Liver (tissue), 8 donors: ENCODE measurements at regions not wholly inside any gene's neighbourhood (a gene's known extent, or its start where the extent isn't known, plus 50 kb on each side); places are given as distances from the start of the nearest gene placed in this dataset.

Experiments used
- DNase-seq: peaks from one replicate; pipeline ENCODE4 v3.0.0-alpha.2; 2017; ENCODE audit warnings: low spot score
- H3K27ac ChIP-seq, 2 donors: one replicate each; pipeline ENCODE4 v1.7.0; 2013; ENCODE audit warnings: inconsistent platforms in 2 of 2, low read length in 2 of 2, control low read depth in 1 of 2, low read depth in 1 of 2, mild to moderate bottlenecking in 1 of 2
- H3K27me3 ChIP-seq, 4 donors: one replicate each; pipeline versions ENCODE4 v1.6.1 to v1.7.0; 2013; ENCODE audit warnings: low read length in 3 of 4, inconsistent platforms in 1 of 4, mild to moderate bottlenecking in 1 of 4, moderate library complexity in 1 of 4; ENCODE audit not compliant: control insufficient read depth in 4 of 4, insufficient read depth in 4 of 4
- H3K36me3 ChIP-seq, 4 donors: one replicate each; pipeline versions ENCODE4 v1.6.1 to v1.7.0; 2013; ENCODE audit warnings: low read length in 3 of 4, mild to moderate bottlenecking in 3 of 4, low read depth in 1 of 4, moderate library complexity in 1 of 4; ENCODE audit not compliant: control insufficient read depth in 4 of 4, insufficient read depth in 3 of 4
- H3K4me1 ChIP-seq, 4 donors: one replicate each; pipeline versions ENCODE4 v1.6.1 to v1.7.0; 2013; ENCODE audit warnings: low read length in 3 of 4, mild to moderate bottlenecking in 3 of 4, moderate library complexity in 1 of 4; ENCODE audit not compliant: control insufficient read depth in 4 of 4, insufficient read depth in 4 of 4
- H3K4me3 ChIP-seq, 3 donors: one replicate each; pipeline versions ENCODE4 v1.6.1 to v1.7.0; 2013; ENCODE audit warnings: low read length in 3 of 3, control low read depth in 1 of 3, low read depth in 1 of 3, mild to moderate bottlenecking in 1 of 3
- H3K9ac ChIP-seq, 2 donors: one replicate each; pipeline ENCODE4 v1.7.0; 2013; ENCODE audit warnings: low read length in 2 of 2, mild to moderate bottlenecking in 2 of 2, moderate library complexity in 2 of 2, control low read depth in 1 of 2, low read depth in 1 of 2
- H3K9me3 ChIP-seq, 4 donors: one replicate each; pipeline versions ENCODE4 v1.6.1 to v1.7.0; 2013; ENCODE audit warnings: low read length in 3 of 4; ENCODE audit not compliant: control insufficient read depth in 4 of 4
- EGR1 ChIP-seq, 2 donors: IDR thresholded peaks; 2 replicates each; pipeline ENCODE4 v1.6.1; 2016 to 2018; ENCODE audit warnings: antibody characterized with exemption in 2 of 2, low read depth in 2 of 2
- FOXA1 ChIP-seq: IDR thresholded peaks from 2 replicates; pipeline ENCODE4 v1.6.1; 2016; ENCODE audit warnings: antibody characterized with exemption
- FOXA2 ChIP-seq: IDR thresholded peaks from 2 replicates; pipeline ENCODE4 v1.6.1; 2016; ENCODE audit warnings: antibody characterized with exemption
- GABPA ChIP-seq, 2 donors: IDR thresholded peaks in 1 of 2; conservative IDR thresholded peaks in 1 of 2; 2 replicates each; pipeline ENCODE4 v1.6.1; 2016; ENCODE audit warnings: antibody characterized with exemption in 2 of 2, mild to moderate bottlenecking in 1 of 2, moderate library complexity in 1 of 2
- HNF4A ChIP-seq, 2 donors: conservative IDR thresholded peaks; 2 replicates each; pipeline ENCODE4 v1.6.1; 2016; ENCODE audit warnings: antibody characterized with exemption in 2 of 2, mild to moderate bottlenecking in 2 of 2
- HNF4G ChIP-seq: IDR thresholded peaks from 2 replicates; pipeline ENCODE4 v1.6.1; 2016; ENCODE audit warnings: antibody characterized with exemption
- JUND ChIP-seq, 2 donors: IDR thresholded peaks; 2 replicates each; pipeline ENCODE4 v1.6.1; 2016; ENCODE audit warnings: antibody characterized with exemption in 2 of 2
- NR2F2 ChIP-seq: IDR thresholded peaks from 2 replicates; pipeline ENCODE4 v1.6.1; 2016; ENCODE audit warnings: antibody characterized with exemption
- RAD21 ChIP-seq, 2 donors: IDR thresholded peaks; 2 replicates each; pipeline ENCODE4 v1.6.1; 2016; ENCODE audit warnings: antibody characterized with exemption in 2 of 2, mild to moderate bottlenecking in 2 of 2
- RXRA ChIP-seq, 2 donors: IDR thresholded peaks; 2 replicates each; pipeline ENCODE4 v1.6.1; 2017 to 2018; ENCODE audit warnings: antibody characterized with exemption in 2 of 2, mild to moderate bottlenecking in 1 of 2
- SP1 ChIP-seq: IDR thresholded peaks from 2 replicates; pipeline ENCODE4 v1.6.1; 2018; ENCODE audit warnings: antibody characterized with exemption, mild to moderate bottlenecking
- TAF1 ChIP-seq: conservative IDR thresholded peaks from 2 replicates; pipeline ENCODE4 v1.6.1; 2016; ENCODE audit warnings: antibody characterized with exemption, mild to moderate bottlenecking
- YY1 ChIP-seq: IDR thresholded peaks from 2 replicates; pipeline ENCODE4 v1.6.1; 2016; ENCODE audit warnings: antibody characterized with exemption, mild to moderate bottlenecking
- WGBS: extraction: QIAGEN DNeasy Blood & Tissue Kit; methylation state at CpG from one replicate; pipeline ENCODE4 v1.1.7; 2013; 5-methylcytosine and 5-hydroxymethylcytosine counted together
- TF ChIP-seq, protein P1 (sequence below): IDR thresholded peaks from 2 replicates; pipeline ENCODE4 v1.6.1; 2016; ENCODE audit warnings: antibody characterized with exemption
- TF ChIP-seq, protein P2 (sequence below): IDR thresholded peaks from 2 replicates; pipeline ENCODE4 v1.6.1; 2016; ENCODE audit warnings: antibody characterized with exemption
- TF ChIP-seq, protein P3 (sequence below): IDR thresholded peaks from 2 replicates; pipeline ENCODE4 v1.6.1; 2016; ENCODE audit warnings: antibody characterized with exemption
- TF ChIP-seq, protein P4 (sequence below): fragments of 150-350 bp; IDR thresholded peaks from 2 replicates; pipeline ENCODE4 v1.5.1; 2017; ENCODE audit warnings: improper control_type of control experiment, low read depth, low read length; ENCODE audit not compliant: missing input control
- donor health status: healthy.
- donor health status: healthy.
- donor health status: healthy.
- donor health status: healthy.
- donor health status: healthy.

DNA sequence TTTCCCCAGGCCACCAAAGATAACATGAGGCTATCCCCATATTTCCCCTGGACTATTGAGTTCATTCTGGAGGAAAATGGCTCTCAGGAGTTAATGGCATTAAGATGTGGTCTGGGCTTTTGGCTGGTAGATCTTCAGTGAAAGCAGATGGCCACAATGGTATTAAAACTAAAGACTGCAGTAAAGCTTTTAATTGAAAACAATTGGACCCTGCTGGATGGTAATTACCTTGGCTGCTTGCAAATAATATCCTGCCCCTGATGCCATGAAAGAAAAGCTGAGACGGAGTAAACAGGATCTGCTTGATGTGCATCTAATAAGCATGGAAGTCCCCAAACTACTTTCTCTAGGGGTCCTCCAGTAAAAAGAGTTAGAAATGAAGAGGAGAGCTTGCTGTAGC, 255.8 kb downstream of the QKI start:
- H3K27ac ChIP-seq: no peak overlapping the region
- no peak for TF ChIP-seq JUND (IDR thresholded peaks at IDR 0.05)
- no peak for TF ChIP-seq TAF1
- no peak for TF ChIP-seq HNF4G
- no peak for TF ChIP-seq FOXA1
- TF ChIP-seq, protein P1, sequence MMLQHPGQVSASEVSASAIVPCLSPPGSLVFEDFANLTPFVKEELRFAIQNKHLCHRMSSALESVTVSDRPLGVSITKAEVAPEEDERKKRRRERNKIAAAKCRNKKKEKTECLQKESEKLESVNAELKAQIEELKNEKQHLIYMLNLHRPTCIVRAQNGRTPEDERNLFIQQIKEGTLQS: no peak
- no peak for TF ChIP-seq RAD21 (IDR thresholded peaks at IDR 0.05)
- no peak for TF ChIP-seq GABPA (IDR thresholded peaks at IDR 0.05 in 1 of 2, conservative IDR thresholded peaks at IDR 0.05 in 1 of 2)
- no peak for TF ChIP-seq RXRA (IDR thresholded peaks at IDR 0.05)
- no peak for TF ChIP-seq HNF4A (conservative IDR thresholded peaks at IDR 0.05)
- TF ChIP-seq, protein P2, sequence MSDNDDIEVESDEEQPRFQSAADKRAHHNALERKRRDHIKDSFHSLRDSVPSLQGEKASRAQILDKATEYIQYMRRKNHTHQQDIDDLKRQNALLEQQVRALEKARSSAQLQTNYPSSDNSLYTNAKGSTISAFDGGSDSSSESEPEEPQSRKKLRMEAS: no peak
- H3K4me3 ChIP-seq: no peak overlapping the region
- H3K36me3 ChIP-seq: no peaks in the 10 kb centered on the region
- no peak for DNase-seq
- H3K4me1 ChIP-seq: no peaks in the 10 kb centered on the region
- WGBS: 96% methylated on average over 1 of the region's 1 CpG
- no peaks in the 10 kb centered on the region for H3K27me3 ChIP-seq
- H3K9ac ChIP-seq: no peak overlapping the region
- H3K9me3 ChIP-seq: no peaks in the 10 kb centered on the region

DNA sequence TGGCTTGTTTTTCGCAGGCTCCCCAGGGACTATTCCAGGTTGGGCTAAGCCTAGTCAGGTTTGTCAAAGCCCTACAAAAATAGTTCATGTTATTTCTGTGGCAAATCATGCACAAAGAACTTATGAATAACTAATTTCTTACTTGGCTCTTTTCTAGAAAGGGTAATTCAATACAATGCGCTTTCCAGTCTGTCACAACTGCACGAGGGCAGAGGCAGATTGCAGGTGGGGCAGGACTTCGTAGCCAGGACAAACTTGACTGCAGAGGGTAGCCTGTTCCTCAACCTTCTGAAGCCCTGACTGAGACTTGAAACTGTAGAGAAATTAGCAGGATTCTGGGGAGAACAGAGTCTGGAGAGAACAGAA, 253.5 kb downstream of the QKI start:
- Histone ChIP-seq H3K4me1 (no peaks in the 10 kb centered on the region), H3K27ac (no peak overlapping the region), H3K9me3 (no peaks in the 10 kb centered on the region), H3K36me3 (no peaks in the 10 kb centered on the region), H3K4me3 (no peak overlapping the region), H3K9ac (no peak overlapping the region), H3K27me3 (no peaks in the 10 kb centered on the region)
- WGBS: 73% methylated on average over 4 of the region's 4 CpGs
- DNase-seq: no peak
- no peak for TF ChIP-seq HNF4G
- TF ChIP-seq FOXA1: no peak
- TF ChIP-seq GABPA (IDR thresholded peaks at IDR 0.05 in 1 of 2, conservative IDR thresholded peaks at IDR 0.05 in 1 of 2): no peak
- no peak for TF ChIP-seq EGR1 (IDR thresholded peaks at IDR 0.05; ENCODE audit: low read depth in 2 of 2)
- no peak for TF ChIP-seq RXRA (IDR thresholded peaks at IDR 0.05)
- TF ChIP-seq, protein P3, sequence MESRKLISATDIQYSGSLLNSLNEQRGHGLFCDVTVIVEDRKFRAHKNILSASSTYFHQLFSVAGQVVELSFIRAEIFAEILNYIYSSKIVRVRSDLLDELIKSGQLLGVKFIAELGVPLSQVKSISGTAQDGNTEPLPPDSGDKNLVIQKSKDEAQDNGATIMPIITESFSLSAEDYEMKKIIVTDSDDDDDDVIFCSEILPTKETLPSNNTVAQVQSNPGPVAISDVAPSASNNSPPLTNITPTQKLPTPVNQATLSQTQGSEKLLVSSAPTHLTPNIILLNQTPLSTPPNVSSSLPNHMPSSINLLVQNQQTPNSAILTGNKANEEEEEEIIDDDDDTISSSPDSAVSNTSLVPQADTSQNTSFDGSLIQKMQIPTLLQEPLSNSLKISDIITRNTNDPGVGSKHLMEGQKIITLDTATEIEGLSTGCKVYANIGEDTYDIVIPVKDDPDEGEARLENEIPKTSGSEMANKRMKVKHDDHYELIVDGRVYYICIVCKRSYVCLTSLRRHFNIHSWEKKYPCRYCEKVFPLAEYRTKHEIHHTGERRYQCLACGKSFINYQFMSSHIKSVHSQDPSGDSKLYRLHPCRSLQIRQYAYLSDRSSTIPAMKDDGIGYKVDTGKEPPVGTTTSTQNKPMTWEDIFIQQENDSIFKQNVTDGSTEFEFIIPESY: no peak
- no peak for TF ChIP-seq JUND (IDR thresholded peaks at IDR 0.05)
- no peak for TF ChIP-seq FOXA2
- TF ChIP-seq, protein P1: no peak
- TF ChIP-seq RAD21 (IDR thresholded peaks at IDR 0.05): no peak
- no peak for TF ChIP-seq HNF4A (conservative IDR thresholded peaks at IDR 0.05)
- TF ChIP-seq, protein P2: no peak
- no peak for TF ChIP-seq YY1
- TF ChIP-seq SP1: no peak
- TF ChIP-seq, protein P4, sequence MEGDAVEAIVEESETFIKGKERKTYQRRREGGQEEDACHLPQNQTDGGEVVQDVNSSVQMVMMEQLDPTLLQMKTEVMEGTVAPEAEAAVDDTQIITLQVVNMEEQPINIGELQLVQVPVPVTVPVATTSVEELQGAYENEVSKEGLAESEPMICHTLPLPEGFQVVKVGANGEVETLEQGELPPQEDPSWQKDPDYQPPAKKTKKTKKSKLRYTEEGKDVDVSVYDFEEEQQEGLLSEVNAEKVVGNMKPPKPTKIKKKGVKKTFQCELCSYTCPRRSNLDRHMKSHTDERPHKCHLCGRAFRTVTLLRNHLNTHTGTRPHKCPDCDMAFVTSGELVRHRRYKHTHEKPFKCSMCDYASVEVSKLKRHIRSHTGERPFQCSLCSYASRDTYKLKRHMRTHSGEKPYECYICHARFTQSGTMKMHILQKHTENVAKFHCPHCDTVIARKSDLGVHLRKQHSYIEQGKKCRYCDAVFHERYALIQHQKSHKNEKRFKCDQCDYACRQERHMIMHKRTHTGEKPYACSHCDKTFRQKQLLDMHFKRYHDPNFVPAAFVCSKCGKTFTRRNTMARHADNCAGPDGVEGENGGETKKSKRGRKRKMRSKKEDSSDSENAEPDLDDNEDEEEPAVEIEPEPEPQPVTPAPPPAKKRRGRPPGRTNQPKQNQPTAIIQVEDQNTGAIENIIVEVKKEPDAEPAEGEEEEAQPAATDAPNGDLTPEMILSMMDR: no peak
- no peak for TF ChIP-seq NR2F2
